HFFc6 (cell line): ENCODE measurements at regions not wholly inside any gene's neighbourhood (a gene's known extent, or its start where the extent isn't known, plus 50 kb on each side); places are given as distances from the start of the nearest gene placed in this dataset.
"Not testable (repeated sequence)": the region's sequence is repeated elsewhere in the genome, so short reads cannot be mapped to it uniquely, and the experiment has no call there.

Source experiments
- DNase-seq: peaks from one replicate; pipeline ENCODE4 v3.0.0-alpha.2; 2018
- H3K27ac Mint-ChIP-seq: 2 replicates; pipeline ENCODE4 v1.8.0; 2020; ENCODE audit warnings: mild to moderate bottlenecking, mixed read lengths
- H3K27me3 Mint-ChIP-seq: 2 replicates; pipeline ENCODE4 v1.8.0; 2021; ENCODE audit warnings: mild to moderate bottlenecking, moderate library complexity, mixed read lengths; ENCODE audit not compliant: insufficient read depth
- H3K36me3 Mint-ChIP-seq: 2 replicates; pipeline ENCODE4 v1.8.0; 2021; ENCODE audit warnings: low read depth, mixed read lengths
- H3K4me1 Mint-ChIP-seq: 2 replicates; pipeline ENCODE4 v1.8.0; 2020; ENCODE audit warnings: low read depth, mixed read lengths
- H3K4me3 Mint-ChIP-seq: 2 replicates; pipeline ENCODE4 v1.8.0; 2020; ENCODE audit warnings: mild to moderate bottlenecking, moderate library complexity, mixed read lengths
- H3K9me3 Mint-ChIP-seq: 2 replicates; pipeline ENCODE4 v1.8.0; 2020; ENCODE audit warnings: mild to moderate bottlenecking, mixed read lengths
- TF ChIP-seq, protein P1 (sequence below): fragments of 200-600 bp; sonication (generic); IDR thresholded peaks from 2 replicates; pipeline ENCODE4 v1.5.0; 2021; ENCODE audit warnings: antibody characterized with exemption, mild to moderate bottlenecking

DNA sequence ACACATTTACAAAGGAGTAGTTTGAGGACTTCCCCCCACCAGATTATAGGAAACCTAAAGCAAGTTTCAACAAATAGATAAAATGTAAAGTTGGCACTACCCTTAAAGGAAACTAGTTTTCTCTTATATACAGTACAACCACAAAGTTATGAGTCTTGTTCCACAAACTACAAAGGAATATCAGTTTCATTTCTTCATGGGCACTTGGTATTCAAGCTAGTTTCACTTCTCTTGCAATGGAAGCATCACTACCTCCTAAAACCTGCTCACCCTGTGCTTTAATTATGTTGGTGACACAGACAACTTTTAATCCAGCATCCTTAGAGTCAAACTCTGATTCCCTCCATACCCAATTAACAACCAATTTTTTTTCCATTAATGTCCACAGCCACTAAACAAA lies 707.0 kb downstream of the ROBO2 start:
- DNase-seq: no peak
- no peaks in the 10 kb centered on the region for H3K36me3 Mint-ChIP-seq
- TF ChIP-seq, protein P1, sequence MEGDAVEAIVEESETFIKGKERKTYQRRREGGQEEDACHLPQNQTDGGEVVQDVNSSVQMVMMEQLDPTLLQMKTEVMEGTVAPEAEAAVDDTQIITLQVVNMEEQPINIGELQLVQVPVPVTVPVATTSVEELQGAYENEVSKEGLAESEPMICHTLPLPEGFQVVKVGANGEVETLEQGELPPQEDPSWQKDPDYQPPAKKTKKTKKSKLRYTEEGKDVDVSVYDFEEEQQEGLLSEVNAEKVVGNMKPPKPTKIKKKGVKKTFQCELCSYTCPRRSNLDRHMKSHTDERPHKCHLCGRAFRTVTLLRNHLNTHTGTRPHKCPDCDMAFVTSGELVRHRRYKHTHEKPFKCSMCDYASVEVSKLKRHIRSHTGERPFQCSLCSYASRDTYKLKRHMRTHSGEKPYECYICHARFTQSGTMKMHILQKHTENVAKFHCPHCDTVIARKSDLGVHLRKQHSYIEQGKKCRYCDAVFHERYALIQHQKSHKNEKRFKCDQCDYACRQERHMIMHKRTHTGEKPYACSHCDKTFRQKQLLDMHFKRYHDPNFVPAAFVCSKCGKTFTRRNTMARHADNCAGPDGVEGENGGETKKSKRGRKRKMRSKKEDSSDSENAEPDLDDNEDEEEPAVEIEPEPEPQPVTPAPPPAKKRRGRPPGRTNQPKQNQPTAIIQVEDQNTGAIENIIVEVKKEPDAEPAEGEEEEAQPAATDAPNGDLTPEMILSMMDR: no peak
- no peaks in the 10 kb centered on the region for H3K4me1 Mint-ChIP-seq
- H3K27me3 Mint-ChIP-seq: no peaks in the 10 kb centered on the region
- no peak overlapping the region for H3K4me3 Mint-ChIP-seq
- peaks cover 15% of the 10 kb centered on the region for H3K9me3 Mint-ChIP-seq
- H3K27ac Mint-ChIP-seq: no peak overlapping the region

GRCh38 chr3:77756397-77756975 lies 716.6 kb downstream of the ROBO2 start:
- H3K4me1 Mint-ChIP-seq, H3K36me3 Mint-ChIP-seq: not testable (repeated sequence)

DNA sequence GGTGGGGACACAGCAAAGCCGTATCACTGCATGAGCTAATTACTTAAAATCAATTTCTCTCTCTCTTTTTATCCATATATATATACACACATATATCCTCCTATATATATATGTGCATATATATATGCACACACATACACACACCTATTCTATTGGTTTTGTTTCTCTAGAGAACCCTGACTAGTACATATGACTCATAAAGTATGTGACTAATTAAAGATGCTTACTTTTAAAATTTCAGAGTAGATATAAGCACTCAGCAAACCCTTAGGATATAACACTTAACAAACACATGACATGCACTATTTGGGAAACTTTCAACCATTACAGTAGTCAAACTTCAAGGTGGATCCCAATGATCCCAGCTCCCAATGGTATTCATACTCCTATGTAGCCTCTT lies 732.6 kb downstream of the ROBO2 start:
- Mint-ChIP-seq H3K36me3 (peaks cover 4% of the 10 kb centered on the region; the same call in 1 of the 2 replicates), H3K4me3 (no peak overlapping the region), H3K4me1 (no peaks in the 10 kb centered on the region), H3K27ac (no peak overlapping the region), H3K27me3 (no peaks in the 10 kb centered on the region), H3K9me3 (peaks cover 5% of the 10 kb centered on the region)
- DNase-seq: no peak
- TF ChIP-seq, protein P1: no peak

More at GRCh38 chr3:77756397-77756975, 716.6 kb downstream of the ROBO2 start:
- not testable (repeated sequence) for H3K27ac Mint-ChIP-seq, DNase-seq, H3K4me3 Mint-ChIP-seq, H3K27me3 Mint-ChIP-seq
- H3K9me3 Mint-ChIP-seq: peaks cover 26% of the 10 kb centered on the region

- H3K4me1 Mint-ChIP-seq: no peaks in the 10 kb centered on the region
- DNase-seq: no peak
These were observed 733.2 kb downstream of the ROBO2 start for GRCh38 chr3:77773084-77773483.

GRCh38 chr3:77780278-77780996 lies 740.5 kb downstream of the ROBO2 start:
- Mint-ChIP-seq H3K9me3 (peaks cover 9% of the 10 kb centered on the region), H3K4me1 (no peaks in the 10 kb centered on the region), H3K27me3 (peaks cover 1% of the 10 kb centered on the region; the same call in 1 of the 2 replicates), H3K27ac (no peak overlapping the region), H3K4me3 (no peak overlapping the region), H3K36me3 (no peaks in the 10 kb centered on the region)
- TF ChIP-seq, protein P1: no peak
- no peak for DNase-seq

More at GRCh38 chr3:77773084-77773483, 733.2 kb downstream of the ROBO2 start:
- Mint-ChIP-seq H3K4me3 (no peak overlapping the region), H3K9me3 (peaks cover 5% of the 10 kb centered on the region), H3K36me3 (peaks cover 4% of the 10 kb centered on the region; the same call in 1 of the 2 replicates), H3K27ac (no peak overlapping the region), H3K27me3 (no peaks in the 10 kb centered on the region)
- TF ChIP-seq, protein P1: no peak

GRCh38 chr3:77786216-77786615 lies 746.3 kb downstream of the ROBO2 start:
- TF ChIP-seq, protein P1: no peak
- H3K4me1 Mint-ChIP-seq: no peaks in the 10 kb centered on the region
- H3K27me3 Mint-ChIP-seq: peaks cover 1% of the 10 kb centered on the region; the same call in 1 of the 2 replicates
- H3K4me3 Mint-ChIP-seq: no peak overlapping the region
- no peaks in the 10 kb centered on the region for H3K36me3 Mint-ChIP-seq
- DNase-seq: no peak
- no peak overlapping the region for H3K27ac Mint-ChIP-seq
- peaks cover 7% of the 10 kb centered on the region for H3K9me3 Mint-ChIP-seq
